Amygdala (tissue), 56 donors: ENCODE measurements at regions not wholly inside any gene's neighbourhood (a gene's known extent, or its start where the extent isn't known, plus 50 kb on each side); places are given as distances from the start of the nearest gene placed in this dataset.

Experiments used
- DNase-seq, 56 donors: peaks; one replicate each; lab custom pipeline; 2025; lab: John Stamatoyannopoulos, UW

DNA sequence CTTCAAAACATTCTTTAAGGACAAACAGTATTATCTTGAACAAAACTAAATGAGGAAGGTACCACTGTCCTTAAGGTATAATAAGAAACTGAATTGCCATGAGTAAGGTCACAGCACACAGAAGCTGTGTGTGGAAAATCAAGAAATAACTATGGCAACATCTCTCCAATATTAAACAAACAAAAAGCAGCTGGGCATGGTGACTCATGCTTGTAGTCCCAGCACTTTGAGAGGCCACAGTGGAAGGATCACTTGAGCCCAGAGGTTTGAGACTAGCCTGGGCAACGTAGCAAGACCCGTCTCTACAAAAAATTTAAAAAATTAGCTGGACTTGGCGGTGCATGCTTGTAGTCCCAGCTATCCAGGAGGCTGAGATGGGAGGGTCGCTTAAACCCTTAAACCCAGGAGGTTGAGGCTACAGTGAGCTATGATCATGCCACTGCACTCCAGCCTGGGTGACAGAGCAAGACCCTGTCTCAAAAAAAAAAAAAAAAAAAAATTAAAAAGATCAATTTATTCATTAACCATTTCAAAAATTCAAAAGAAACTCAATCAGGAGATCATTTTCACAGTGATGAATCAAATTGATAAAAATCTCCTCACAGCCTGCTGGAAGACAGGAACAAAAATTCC, 195.4 kb downstream of the SKIDA1 start:
- no peak for DNase-seq

DNA sequence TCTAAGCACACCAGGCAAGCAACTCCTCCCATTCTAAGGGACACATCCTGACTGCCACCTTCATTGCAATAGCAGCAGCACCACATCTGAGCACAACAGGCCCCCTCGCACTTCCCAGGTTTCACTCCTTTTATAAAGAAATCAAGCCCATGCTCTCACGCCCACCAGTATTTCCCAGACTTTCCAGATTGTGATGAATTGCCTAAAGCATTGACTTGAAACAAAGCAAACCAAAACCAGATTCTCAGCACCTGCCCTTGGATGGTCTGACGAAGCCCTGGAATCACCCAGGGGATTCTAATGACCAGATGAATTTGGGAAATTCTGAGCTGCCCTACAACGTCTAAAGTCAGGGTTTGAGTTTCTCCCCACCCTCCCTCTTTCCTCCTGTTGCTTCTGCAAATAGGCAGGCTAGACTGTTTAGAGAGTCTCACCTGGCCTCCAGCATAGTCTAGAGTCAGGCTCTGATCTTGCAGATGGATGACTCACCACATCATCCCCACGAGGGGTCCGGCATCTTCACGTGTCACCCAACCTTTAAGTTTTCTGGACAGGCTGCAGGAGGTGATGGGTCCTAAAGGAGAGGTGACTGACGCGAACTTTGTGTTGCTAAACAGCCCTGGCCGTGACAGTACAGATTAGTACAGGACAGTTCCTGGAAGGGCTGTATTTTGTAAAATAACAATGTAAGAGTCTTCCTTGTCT, 198.0 kb downstream of the SKIDA1 start:
- no peak for DNase-seq

DNA sequence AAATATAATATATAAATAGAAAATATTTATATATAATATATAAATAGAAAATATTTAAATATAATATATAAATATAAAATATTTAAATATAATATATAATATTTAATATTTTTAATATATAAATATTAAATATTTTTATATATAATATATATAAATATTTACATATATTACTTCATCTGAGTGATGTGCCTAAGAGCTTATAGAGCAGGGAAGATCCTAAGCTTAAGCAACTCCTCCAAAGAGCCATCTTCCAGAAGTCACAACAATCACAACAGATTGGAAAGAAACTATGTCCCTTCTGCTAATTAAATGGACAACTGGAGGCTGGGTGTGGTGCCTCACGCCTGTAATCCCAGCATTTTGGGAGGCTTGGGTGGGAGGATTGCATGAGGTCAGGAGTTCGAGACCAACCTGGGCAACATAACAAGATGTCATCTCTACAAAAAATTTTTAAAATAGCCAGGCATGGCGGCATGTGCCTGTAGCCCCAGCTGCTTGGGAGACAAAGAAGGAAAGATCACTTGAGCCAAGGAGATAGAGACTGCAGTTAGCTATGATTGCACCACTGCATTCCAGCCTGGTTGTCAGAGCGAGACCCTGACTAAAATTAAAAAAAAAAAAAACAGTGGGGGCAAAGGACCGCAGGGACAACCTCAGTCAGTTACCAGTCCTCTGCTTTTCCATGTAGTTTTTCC, 198.7 kb downstream of the SKIDA1 start:
- DNase-seq, result no peak

GRCh38 chr10:21318540-21319167, 206.8 kb downstream of the SKIDA1 start:
- peak in 1 of 56 donors; percentile 3 for DNase-seq

DNA sequence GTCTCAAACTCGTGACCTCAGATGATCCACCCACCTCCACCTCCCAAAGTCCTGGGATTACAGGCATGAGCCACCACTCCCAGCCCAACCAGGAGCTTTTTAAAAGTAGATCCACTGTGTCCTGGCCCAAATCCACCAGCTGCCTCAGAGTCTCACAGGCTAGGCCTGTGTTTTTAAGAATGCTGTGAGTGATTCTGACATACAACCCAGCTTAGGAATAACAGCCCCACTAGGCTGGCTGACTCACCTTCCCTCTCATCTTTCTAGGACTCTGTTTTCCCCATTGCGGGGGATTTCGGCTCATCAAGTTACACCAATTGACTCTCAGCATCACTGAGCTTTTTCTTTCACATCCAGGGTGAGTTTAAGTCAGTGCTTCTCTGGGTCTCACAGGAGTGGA, 207.6 kb downstream of the SKIDA1 start:
- DNase-seq, result no peak

GRCh38 chr10:21315645-21316220, 209.7 kb downstream of the SKIDA1 start:
- DNase-seq, result peak in 21 of 56 donors; percentile 1 to 21 (median 12)

DNA sequence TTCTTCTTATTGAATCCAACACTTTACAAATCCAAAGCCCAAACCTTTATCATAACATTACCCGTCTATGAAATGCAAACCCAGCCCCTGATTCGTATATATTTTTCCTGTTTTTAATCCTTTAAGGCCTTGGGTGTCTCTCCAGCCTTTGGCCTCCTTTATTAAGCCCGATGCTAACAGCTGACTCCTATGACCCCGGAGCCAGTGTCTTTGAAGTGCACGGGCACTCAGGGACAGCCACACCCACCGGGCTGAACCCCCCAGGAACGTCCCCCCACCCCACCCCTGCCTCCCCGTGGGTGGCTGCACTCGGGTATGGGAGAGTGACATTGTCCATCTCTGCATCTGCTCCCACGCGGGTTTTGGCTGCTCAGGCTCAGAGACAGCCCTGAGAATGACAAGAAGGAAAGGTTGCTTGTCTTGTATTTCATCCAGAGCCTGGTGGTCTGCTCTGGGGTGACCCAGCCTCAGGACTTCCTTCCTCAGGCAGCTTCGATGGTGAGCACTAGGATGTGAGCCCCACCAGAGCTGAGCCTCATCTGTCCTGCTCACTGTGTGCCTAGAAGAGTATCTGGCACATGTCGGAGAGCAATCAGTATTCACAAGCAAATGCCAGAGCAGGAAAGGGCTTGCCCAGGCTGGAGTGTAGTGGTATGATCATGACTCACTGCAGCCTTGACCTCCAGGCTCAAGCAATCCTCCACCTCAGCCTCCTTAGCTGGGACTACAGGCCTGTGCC, 210.4 kb downstream of the SKIDA1 start:
- DNase-seq, result peak in 1 of 56 donors; percentile 3

- no peak for DNase-seq
These were observed 211.3 kb downstream of the SKIDA1 start for GRCh38 chr10:21314111-21314626.

- no peak for DNase-seq
These were observed 211.8 kb downstream of the SKIDA1 start for GRCh38 chr10:21313691-21314090.

GRCh38 chr10:21311426-21311825, 214.1 kb downstream of the SKIDA1 start:
- no peak for DNase-seq

- DNase-seq, result no peak
These were observed 216.1 kb downstream of the SKIDA1 start for GRCh38 chr10:21309427-21309826.

GRCh38 chr10:21308946-21309345, 216.5 kb downstream of the SKIDA1 start:
- no peak for DNase-seq

DNA sequence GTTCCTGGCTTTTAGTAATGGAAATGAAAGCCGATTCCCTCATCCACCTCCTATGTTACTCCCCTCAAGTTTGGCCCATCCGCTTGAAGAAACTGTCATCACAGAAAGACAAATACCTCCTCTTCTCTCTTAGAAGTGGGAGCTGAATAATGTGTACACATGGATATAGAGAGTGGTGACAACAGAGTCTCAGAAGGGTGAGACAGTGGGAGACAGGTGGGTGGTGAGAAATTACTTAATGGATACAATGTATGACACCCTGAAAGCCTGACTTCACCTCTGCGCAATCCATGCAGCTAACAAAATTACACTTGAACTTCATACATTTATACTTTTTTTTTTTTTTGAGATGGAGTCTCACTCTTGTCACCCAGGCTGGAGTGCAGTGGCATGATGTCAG, 217.5 kb downstream of the SKIDA1 start:
- DNase-seq, result no peak

DNA sequence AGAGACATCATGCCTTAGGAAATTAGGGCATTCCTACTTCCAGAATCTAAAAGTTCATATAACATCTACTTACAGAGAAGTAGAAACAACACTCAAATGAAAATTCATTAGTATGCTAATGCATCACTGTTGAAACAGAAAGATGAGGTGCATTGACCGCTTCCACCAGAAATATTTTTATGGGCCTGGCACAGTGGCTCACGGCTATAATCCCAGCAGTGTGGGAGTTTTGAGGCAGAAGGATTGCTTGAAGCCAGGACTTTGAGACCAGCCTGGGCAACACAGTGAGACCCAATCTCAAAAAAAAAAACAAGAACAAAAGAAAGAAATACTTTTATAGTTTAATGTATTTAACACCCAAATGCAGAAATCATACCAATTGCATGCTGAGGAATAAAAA, 220.9 kb downstream of the SKIDA1 start:
- DNase-seq, result no peak

DNA sequence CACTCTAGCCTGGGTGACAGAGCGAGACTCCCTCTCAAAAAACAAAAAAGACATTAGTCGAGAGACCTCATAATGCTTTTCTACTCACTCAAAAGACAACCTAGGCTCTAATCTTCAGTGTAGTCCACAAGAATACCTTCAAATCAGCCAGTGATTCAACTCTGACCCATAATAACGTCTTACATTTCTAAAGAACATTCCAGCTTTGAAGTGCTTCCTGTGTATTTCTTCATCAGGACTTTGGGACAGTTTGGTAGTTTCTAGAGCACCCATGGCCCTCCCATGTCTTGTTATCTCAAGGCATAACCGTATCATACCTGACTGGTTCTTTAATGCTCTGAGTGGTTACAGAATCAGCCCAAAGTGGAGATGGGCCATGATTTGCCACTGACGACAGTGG, 221.3 kb downstream of the SKIDA1 start:
- no peak for DNase-seq

DNA sequence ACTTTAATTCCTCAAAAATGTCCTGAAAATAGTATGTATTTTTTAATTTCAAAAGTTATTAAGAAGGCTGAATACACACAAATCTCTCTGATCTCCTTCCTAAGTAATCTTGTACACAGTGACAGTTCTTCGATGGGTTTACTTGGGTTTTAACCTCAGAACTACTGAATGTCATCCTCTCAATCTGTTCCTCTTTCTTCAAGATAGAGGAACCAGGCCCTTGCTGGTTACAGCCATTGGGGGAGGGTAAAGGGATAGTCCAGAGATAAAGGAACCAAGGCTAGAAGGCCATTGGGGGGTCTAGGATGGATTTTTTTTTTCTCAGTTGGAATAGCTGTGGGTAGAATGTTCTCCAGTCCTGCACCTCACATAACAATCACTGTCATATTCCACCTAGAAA, 224.9 kb downstream of the SKIDA1 start:
- DNase-seq, result peak in 1 of 56 donors; percentile 0

GRCh38 chr10:21299330-21299729, 226.2 kb downstream of the SKIDA1 start:
- DNase-seq, result no peak

DNA sequence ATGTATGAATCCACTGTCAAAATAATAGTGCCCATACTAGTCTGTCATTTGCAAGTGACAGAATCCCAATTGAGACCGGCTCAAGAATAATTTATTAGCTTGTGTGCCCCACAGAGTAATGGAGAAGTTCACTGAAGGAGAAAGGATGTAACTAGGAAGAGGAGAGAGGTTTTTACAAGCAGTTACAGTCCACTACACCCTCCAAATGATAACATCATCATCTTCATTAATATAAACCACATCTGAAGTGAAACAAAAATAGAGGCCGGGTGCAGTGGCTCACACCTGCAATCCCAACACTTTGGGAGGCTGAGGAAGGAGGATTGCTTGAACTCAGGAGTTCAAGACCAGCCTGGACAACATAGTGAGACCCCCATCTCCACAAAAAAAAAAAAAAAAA, 226.8 kb downstream of the SKIDA1 start:
- DNase-seq, result no peak

GRCh38 chr10:21297603-21298383, 227.7 kb downstream of the SKIDA1 start:
- no peak for DNase-seq
